NCI-H526 treated with DMSO at 0.1 percent for 48 hours (cell line): ENCODE measurements at regions not wholly inside any gene's neighbourhood (a gene's known extent, or its start where the extent isn't known, plus 50 kb on each side); places are given as distances from the start of the nearest gene placed in this dataset.

Source experiments
- DNase-seq: peaks from one replicate; lab custom pipeline; 2025; lab: John Stamatoyannopoulos, UW

DNA sequence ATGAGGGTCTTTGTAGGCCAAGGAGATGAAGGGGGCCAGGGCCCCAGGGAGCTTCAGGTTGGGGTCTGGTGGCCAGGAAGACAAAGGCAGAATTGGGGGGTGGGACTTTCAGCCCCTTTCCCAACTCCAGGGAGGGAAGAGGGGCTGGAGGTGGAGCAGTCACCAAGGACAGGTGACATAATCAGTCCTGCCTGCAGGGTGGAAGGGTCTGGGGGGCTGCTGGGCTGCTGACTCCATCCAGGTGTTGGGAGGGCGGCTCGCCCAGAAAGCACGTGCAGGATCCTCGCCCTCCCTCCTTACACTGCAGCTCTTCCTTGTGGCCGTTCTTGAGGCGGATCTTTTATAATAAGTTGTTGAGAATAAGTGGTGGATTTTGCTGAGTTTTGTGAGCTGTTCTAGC is 1491.1 kb downstream of the TBC1D22A start:
- no peak for DNase-seq

- no peak for DNase-seq
Measured at GRCh38 chr22:48253136-48253535, 1490.7 kb downstream of the TBC1D22A start.

DNA sequence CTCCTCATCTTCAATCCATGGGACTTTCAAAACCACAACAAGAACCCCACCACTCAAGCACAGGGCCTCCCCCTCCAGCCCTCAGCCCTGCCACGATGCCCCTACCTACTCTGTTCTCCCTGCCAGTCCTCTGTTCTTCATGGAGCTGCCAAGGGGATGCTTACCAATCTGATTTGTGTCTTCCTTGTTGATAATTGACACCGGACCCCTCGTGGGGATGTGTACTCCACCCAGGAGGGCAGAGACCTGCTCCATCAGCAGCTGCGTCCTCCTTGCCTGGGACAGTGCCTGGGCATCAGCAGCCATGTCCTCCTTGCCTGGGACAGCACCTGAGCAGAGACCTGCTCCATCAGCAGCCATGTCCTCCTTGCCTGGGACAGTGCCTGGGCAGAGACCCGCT is 1489.2 kb downstream of the TBC1D22A start:
- DNase-seq: no peak

DNA sequence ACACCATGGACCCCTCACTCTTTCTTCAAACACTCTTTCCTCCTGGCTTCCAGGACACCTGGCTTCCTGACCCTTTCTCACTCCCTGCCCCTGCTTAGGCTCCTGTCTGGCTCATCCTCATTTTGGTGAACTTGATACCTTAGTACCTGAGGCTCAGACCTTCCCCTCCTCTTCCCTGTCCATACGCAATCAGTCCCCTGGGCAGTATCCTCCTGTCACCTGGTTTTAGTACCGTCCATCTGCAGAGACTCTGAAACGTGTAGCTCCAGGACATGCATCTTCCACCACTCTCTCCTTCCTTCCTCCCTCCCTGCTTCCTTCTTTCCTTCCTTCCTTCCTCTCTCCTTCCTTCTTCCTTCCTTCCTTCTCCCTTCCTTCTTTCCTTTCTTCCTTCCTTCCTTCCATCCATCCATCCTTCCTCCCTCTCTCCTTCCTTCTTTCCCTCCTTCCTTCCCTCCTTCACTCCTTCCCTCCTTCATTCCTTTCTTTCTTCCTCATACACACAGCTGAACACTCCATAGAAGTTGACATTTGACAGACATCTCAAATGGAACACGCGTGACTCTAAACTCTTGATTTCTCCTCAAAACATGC is 1488.6 kb downstream of the TBC1D22A start:
- no peak for DNase-seq

DNA sequence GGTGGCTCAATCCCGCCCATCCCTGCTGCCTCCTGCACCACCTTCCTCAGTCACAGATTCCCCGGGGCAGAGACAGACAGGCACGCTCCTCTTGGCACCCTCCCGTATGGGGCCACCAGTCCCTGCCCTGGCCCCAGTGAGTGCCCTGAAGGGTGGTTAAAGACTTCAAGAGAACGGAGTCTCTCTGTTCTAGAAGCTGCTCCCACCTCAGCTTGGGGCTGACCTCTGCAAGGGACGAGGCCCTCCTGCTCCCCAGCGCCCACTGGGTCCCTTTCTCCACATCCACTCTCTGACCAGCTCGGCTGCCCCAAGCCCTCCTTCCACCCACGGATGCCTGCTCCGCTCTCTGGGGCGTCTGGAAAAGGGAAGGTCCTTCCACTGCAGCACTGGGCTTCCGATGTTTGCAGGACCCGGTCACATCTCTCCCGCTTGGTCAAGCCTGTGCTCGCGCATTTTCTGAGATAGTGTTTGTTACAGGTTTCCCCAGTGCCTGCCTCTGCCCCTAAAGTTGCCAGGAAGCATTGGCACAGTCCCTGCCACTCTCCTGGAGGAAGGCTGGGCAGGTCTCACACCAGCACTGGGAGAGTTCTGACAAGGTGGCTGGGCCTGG is 1487.9 kb downstream of the TBC1D22A start:
- no peak for DNase-seq

DNA sequence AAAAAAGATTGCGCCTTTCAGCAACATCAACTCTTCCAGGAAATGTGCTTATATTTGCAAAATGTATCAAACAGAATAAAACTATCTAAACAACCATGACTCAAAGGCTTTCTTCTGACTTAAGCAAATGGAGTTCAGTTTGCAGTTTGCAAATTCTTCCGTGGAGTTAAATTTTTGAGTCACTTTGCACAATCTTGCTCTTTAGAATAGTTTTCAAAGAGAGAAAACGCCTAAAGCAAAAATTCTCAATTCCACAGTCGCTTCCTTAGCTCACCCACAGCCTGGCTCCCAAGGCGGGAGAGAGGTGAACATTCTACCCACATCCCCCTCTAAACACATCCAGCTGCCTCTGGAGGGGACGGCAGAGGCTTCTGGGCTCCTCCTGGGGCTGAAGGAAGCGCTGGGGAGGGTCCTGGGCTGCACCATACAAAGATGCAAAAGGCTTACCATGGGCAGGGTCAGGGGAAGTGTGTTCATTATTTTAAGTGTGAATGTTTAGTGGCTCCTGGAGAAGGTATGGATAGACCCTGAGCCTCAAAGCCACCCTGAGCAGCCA is 1487.3 kb downstream of the TBC1D22A start:
- DNase-seq: no peak

DNA sequence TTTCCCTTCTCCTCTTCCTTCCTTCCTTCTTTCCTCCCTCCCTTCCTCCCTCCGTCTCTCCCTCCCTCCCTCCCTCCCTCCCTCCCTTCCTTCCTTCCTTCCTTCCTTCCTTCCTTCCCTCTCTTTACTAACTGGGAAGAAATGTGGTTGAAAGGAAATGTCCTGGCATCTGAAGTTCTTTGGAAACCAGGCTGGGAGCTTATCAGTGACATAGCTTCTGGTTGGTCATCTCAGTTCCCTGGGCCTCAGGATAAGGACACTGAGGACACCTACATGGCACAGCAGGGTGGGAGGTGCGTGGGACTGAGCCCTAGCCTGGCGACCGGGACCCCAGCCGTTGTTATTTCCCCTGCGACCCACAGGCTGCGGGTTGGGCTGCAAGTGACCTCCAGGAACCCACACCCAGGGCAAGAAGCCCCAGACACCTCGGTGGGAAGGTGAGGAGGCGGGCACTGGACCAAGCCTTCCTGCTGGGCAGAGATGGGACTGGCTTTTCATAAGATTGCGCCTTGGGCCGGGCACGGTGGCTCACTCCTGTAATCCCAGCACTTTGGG is 1486.5 kb downstream of the TBC1D22A start:
- no peak for DNase-seq

GRCh38 chr22:48247829-48248228 is 1485.4 kb downstream of the TBC1D22A start:
- DNase-seq: no peak

GRCh38 chr22:48245196-48245485 is 1482.7 kb downstream of the TBC1D22A start:
- no peak for DNase-seq

- no peak for DNase-seq
Measured at GRCh38 chr22:48244388-48245195, 1482.1 kb downstream of the TBC1D22A start.

GRCh38 chr22:48242461-48242864 is 1480.0 kb downstream of the TBC1D22A start:
- no peak for DNase-seq

- DNase-seq: no peak
Measured at GRCh38 chr22:48241658-48242057, 1479.2 kb downstream of the TBC1D22A start.

- DNase-seq: no peak
Measured at GRCh38 chr22:48240935-48241230, 1478.4 kb downstream of the TBC1D22A start.

DNA sequence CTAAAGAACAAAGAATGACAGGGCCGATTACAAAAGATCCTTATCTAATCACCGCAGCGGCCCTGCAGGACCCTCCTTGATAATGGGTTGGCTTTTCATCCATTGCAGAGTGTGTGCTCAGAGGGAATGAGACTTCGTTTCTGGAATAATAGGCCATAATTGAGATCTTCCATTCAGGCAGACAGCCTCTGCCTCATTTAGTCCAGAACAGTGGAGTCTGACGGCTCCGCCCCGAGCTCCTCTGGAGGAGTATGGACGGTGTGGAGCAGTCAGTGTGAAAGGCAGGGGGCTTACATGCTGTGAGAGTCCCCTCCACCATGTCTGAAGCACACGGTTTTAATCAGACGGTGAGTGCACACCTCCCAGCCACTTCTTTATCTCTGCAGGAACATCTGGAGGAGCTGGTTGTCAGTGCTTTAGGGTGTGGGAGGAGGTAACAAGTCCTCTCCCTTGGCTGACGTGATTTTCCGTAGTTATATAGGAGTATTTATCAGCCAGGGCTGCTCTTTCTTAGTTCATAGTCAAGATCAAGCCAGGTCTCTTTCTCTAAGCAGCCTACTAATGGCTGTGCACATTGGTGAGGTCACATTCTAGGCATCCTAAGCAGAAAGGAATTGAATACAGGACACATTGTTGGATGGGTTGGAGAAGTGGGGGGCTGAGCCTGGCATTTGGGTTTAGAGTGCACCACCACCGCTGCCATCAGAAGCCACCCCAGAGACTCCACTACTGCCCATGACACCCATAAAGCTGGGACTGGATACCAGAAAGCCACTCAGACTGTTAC is 1477.9 kb downstream of the TBC1D22A start:
- DNase-seq: no peak

DNA sequence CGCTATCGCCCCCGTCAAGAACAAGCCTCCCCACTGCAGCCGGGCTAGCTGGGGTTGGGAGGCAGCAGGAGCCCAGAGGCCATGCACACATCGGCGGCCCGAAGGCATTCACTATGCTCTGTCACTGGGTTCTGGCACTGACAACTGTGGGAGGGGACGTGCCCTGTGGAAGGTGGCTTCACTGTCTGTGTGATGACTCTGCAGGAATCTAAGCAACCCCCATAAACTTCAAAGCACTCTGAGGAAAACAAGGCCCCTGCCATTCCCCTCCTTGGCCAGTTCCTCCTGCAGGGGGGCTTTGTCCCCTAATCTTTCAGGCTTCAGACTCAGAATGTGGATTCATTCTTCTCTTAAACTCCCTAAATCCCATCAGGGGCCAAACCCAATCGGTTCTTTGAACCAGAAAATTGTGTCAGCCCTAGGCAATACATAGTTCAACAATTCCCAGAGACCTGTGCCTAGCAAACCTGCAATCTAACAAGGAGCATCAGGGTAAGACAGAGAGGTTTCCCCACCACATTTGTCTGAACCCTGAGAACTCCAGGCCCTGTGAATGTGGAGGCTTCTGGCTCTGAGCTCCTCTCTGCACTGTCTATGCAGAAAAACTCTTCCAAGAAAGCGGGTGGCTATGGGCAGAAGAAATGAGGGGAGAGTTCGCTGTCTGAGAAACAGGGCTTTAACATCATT is 1477.2 kb downstream of the TBC1D22A start:
- DNase-seq: no peak

- no peak for DNase-seq
Measured at GRCh38 chr22:48238966-48239365, 1476.5 kb downstream of the TBC1D22A start.

DNA sequence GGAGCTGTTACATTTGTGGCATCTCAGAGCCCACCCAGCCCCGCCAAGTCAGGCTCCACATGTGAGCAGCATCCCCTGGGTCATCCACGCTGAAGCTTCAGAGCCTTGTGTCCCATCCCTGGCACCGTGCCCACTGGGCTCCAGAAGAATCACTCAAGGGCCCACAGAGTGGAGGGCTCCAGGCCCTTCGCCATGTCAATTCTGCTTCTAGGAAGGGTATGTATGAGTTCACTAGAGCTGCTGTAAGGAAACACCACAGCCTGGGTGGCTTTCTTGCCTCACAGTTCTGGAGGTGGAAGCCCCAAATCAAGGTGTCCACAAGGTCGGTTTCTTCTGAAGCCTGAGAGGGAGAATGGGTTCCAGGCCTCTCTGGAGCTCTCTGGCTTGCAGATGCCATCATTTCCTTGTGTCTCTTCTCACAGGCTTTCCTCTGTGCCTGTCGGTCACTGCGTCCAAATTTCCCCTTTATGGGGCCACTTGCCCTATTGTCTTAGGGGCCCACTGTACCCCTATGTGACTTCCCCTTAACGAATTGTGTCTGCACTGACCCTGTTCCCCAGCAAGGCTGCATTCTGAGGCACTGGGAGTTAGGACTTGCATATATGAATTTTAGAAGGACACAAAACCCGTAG is 1476.0 kb downstream of the TBC1D22A start:
- no peak for DNase-seq

- no peak for DNase-seq
Measured at GRCh38 chr22:48237466-48238283, 1475.2 kb downstream of the TBC1D22A start.

DNA sequence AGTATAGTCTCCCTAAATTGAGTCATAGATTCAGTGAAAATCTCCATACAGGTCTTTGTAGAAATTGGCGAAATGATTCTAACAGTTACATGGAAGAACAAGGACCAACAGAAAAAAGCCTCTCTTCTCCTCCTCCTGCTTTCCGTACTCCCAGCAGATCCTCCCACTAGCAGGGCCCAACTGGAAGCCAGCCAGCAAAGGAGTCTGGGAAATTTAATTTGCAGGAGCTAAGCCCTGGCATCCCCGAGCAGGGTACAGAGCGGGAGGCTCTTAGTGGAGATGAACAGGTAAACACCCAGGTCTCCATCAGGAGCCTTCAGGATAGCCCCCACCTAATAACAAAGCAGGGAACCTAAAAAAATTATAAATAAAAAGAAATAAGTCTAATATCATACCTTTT is 1473.8 kb downstream of the TBC1D22A start:
- no peak for DNase-seq

GRCh38 chr22:48235744-48236143 is 1473.3 kb downstream of the TBC1D22A start:
- no peak for DNase-seq
